ENCODE measurements at regions not wholly inside any gene's neighbourhood (a gene's known extent, or its start where the extent isn't known, plus 50 kb on each side); places are given as distances from the start of the nearest gene placed in this dataset.

- TF ChIP-seq, protein P1, sequence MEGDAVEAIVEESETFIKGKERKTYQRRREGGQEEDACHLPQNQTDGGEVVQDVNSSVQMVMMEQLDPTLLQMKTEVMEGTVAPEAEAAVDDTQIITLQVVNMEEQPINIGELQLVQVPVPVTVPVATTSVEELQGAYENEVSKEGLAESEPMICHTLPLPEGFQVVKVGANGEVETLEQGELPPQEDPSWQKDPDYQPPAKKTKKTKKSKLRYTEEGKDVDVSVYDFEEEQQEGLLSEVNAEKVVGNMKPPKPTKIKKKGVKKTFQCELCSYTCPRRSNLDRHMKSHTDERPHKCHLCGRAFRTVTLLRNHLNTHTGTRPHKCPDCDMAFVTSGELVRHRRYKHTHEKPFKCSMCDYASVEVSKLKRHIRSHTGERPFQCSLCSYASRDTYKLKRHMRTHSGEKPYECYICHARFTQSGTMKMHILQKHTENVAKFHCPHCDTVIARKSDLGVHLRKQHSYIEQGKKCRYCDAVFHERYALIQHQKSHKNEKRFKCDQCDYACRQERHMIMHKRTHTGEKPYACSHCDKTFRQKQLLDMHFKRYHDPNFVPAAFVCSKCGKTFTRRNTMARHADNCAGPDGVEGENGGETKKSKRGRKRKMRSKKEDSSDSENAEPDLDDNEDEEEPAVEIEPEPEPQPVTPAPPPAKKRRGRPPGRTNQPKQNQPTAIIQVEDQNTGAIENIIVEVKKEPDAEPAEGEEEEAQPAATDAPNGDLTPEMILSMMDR (conservative IDR thresholded peaks at IDR 0.05) = no peak
- TF ChIP-seq EZH2 (IDR thresholded peaks at IDR 0.05; ENCODE audit: low read depth) = no peak
Measured at GRCh38 chr13:107960301-107960700, 255.0 kb downstream of the LIG4 start.
